ENCODE measurements at regions not wholly inside any gene's neighbourhood (a gene's known extent, or its start where the extent isn't known, plus 50 kb on each side); places are given as distances from the start of the nearest gene placed in this dataset.
A peak's percentile ranks its signal among the peaks of the same experiment; 100 is the strongest.

DNA sequence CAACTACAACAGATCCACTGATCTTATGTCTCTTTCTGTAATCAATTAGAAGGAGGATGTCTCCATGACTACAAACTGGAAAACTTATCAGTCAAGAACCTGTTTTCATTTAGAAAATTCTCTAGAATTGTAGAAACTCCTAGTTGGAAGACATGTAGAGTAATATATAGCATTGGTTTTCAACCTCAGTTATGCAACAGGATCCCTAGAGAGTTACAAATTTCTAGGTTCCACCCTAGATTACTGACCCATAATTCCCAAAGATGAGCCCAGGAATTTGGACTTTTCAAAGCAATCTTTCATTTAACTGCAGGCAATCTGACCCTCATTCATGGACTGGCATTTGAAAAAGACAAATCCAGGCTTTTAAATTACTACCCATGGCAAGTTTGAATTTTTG is 116.9 kb upstream of the RAP2B start:
- H3F3A ChIP-seq (ENCODE audit: insufficient read depth, low read length) = no peaks in the 10 kb centered on the region
- DNase-seq = no peak
- 0 out of 2 replicates have a peak, but pooled peaks cover 4% of the 10 kb centered on the region for H3K4me1 ChIP-seq (ENCODE audit: low read length)
- no peaks in the 10 kb centered on the region for H3K9me3 ChIP-seq (replicated peaks; ENCODE audit: insufficient read depth, low read length)
- H3K36me3 ChIP-seq (replicated peaks; ENCODE audit: insufficient read depth, low read length) = no peaks in the 10 kb centered on the region
- no peak overlapping the region for H3K9ac ChIP-seq (ENCODE audit: low read length)
- H3K79me2 ChIP-seq (ENCODE audit: low read length) = no peaks in the 10 kb centered on the region
- H3K27me3 ChIP-seq (replicated peaks; ENCODE audit: insufficient read depth, low read length) = no peaks in the 10 kb centered on the region
- TF ChIP-seq EZH2 (optimal IDR thresholded peaks at IDR 0.05; ENCODE audit: low read depth, low read length) (no peak), EZH2phosphoT487 (IDR thresholded peaks at IDR 0.05; ENCODE audit: low read length) (no peak)
- TF ChIP-seq, protein P1, sequence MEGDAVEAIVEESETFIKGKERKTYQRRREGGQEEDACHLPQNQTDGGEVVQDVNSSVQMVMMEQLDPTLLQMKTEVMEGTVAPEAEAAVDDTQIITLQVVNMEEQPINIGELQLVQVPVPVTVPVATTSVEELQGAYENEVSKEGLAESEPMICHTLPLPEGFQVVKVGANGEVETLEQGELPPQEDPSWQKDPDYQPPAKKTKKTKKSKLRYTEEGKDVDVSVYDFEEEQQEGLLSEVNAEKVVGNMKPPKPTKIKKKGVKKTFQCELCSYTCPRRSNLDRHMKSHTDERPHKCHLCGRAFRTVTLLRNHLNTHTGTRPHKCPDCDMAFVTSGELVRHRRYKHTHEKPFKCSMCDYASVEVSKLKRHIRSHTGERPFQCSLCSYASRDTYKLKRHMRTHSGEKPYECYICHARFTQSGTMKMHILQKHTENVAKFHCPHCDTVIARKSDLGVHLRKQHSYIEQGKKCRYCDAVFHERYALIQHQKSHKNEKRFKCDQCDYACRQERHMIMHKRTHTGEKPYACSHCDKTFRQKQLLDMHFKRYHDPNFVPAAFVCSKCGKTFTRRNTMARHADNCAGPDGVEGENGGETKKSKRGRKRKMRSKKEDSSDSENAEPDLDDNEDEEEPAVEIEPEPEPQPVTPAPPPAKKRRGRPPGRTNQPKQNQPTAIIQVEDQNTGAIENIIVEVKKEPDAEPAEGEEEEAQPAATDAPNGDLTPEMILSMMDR (IDR thresholded peaks at IDR 0.05; ENCODE audit: low read length) = no peak
- no peaks in the 10 kb centered on the region for H3K9me2 ChIP-seq (replicated peaks; ENCODE audit: insufficient read depth, low read length)
- no peaks in the 10 kb centered on the region for H4K20me1 ChIP-seq (ENCODE audit: insufficient read depth, low read length)
- H3K4me3 ChIP-seq (ENCODE audit: low read length) = no peak overlapping the region
- H3K27ac ChIP-seq (ENCODE audit: low read length) = no peak overlapping the region
- H2AFZ ChIP-seq (ENCODE audit: low read length) = no peak overlapping the region
- no peak overlapping the region for H3K4me2 ChIP-seq (ENCODE audit: low read depth, low read length)

DNA sequence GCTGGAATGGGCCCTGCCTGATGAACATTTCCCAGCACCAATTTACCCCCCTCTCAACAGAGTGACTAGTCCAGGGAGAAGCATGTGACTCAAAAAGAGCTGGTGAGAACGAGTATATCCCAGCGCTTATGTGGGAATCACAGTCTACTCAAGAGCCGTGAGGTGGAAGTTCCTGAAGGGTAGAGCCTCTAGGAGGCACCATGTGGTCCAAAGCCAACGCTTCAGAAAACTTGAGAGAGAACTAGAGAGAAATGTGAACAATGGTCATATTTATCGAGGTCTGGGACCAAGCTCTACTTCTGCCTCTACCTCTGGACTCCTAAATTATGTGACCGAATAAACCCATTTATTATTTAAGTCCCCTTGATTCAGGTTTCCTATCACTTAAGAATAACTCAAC is 111.0 kb upstream of the RAP2B start:
- TF ChIP-seq EZH2phosphoT487 (IDR thresholded peaks at IDR 0.05; ENCODE audit: low read length) (no peak), EZH2 (optimal IDR thresholded peaks at IDR 0.05; ENCODE audit: low read depth, low read length) (no peak)
- TF ChIP-seq, protein P1 (IDR thresholded peaks at IDR 0.05; ENCODE audit: low read length) = no peak
- Histone ChIP-seq H3F3A (ENCODE audit: insufficient read depth, low read length) (peaks cover 30% of the 10 kb centered on the region), H3K27ac (ENCODE audit: low read length) (no peak overlapping the region), H3K27me3 (replicated peaks; ENCODE audit: insufficient read depth, low read length) (no peaks in the 10 kb centered on the region), H4K20me1 (ENCODE audit: insufficient read depth, low read length) (no peaks in the 10 kb centered on the region), H3K9me2 (replicated peaks; ENCODE audit: insufficient read depth, low read length) (no peaks in the 10 kb centered on the region), H3K36me3 (replicated peaks; ENCODE audit: insufficient read depth, low read length) (no peaks in the 10 kb centered on the region), H3K4me3 (ENCODE audit: low read length) (no peak overlapping the region), H3K9ac (ENCODE audit: low read length) (no peak overlapping the region), H3K4me2 (ENCODE audit: low read depth, low read length) (no peak overlapping the region), H3K9me3 (replicated peaks; ENCODE audit: insufficient read depth, low read length) (no peaks in the 10 kb centered on the region), H3K79me2 (ENCODE audit: low read length) (no peaks in the 10 kb centered on the region), H3K4me1 (ENCODE audit: low read length) (peaks cover 41% of the 10 kb centered on the region), H2AFZ (ENCODE audit: low read length) (no peak overlapping the region)
- DNase-seq = no peak

DNA sequence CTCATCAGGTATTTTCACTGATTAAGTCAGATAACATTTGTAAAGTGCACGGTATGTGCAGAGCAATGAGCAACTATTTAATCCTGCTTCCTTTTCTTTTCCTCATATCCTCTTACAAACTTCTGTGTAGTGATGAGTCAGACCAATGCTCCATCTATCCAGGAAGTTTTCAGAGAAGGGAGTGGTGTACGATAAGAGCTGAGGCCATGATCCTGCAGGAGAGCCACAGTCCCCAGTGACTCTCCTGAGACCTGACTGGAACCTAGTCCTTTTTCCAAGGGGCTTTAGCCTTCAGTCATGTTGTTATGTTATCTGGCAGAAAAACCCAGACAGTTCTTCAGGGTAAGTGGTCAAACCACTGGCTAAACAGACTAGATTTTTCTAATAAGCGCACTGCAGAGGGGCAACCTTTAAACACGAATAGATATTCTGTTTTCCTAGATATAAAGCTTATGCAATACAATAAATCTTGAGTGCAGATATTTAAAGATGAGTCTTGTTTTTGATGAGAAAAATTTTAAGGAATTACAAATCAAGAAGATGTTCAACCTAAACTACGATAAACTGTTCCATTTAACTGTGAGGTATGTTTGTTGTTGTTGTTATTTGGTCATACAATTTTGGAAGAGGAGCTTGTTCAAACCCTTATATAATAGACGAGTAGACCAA is 110.5 kb upstream of the RAP2B start:
- Histone ChIP-seq H3K79me2 (ENCODE audit: low read length) (no peaks in the 10 kb centered on the region), H4K20me1 (ENCODE audit: insufficient read depth, low read length) (no peaks in the 10 kb centered on the region), H3K36me3 (replicated peaks; ENCODE audit: insufficient read depth, low read length) (no peaks in the 10 kb centered on the region), H3F3A (ENCODE audit: insufficient read depth, low read length) (peaks cover 30% of the 10 kb centered on the region), H3K4me3 (ENCODE audit: low read length) (no peak overlapping the region; the same call in 1 of the 2 replicates), H2AFZ (ENCODE audit: low read length) (peak overlapping the region; percentile 52), H3K9me2 (replicated peaks; ENCODE audit: insufficient read depth, low read length) (no peaks in the 10 kb centered on the region), H3K9ac (ENCODE audit: low read length) (no peak overlapping the region), H3K9me3 (replicated peaks; ENCODE audit: insufficient read depth, low read length) (no peaks in the 10 kb centered on the region), H3K27ac (ENCODE audit: low read length) (peak overlapping the region; percentile 59; the same call in 1 of the 2 replicates), H3K27me3 (replicated peaks; ENCODE audit: insufficient read depth, low read length) (no peaks in the 10 kb centered on the region), H3K4me1 (ENCODE audit: low read length) (peaks cover 41% of the 10 kb centered on the region), H3K4me2 (ENCODE audit: low read depth, low read length) (peak overlapping the region; percentile 55)
- no peak for DNase-seq
- TF ChIP-seq EZH2 (optimal IDR thresholded peaks at IDR 0.05; ENCODE audit: low read depth, low read length) = no peak
- no peak for TF ChIP-seq EZH2phosphoT487 (IDR thresholded peaks at IDR 0.05; ENCODE audit: low read length)
- TF ChIP-seq, protein P1 (IDR thresholded peaks at IDR 0.05; ENCODE audit: low read length) = no peak

Data from MM.1S (cell line).